HepG2 (cell line): ENCODE measurements at regions not wholly inside any gene's neighbourhood (a gene's known extent, or its start where the extent isn't known, plus 50 kb on each side); places are given as distances from the start of the nearest gene placed in this dataset.

Experiments
- ATAC-seq: fragments of 200-7000 bp; cut with Tn5 transposase; 3 replicates; pipeline ENCODE4 v1.9.1; 2020; ENCODE audit warnings: mild to moderate bottlenecking, moderate library complexity
- BruUV-seq: library from RNA; stranded (reverse); fragments of 400-500 nt; replicated peaks from 2 replicates; lab custom pipeline; 2021; lab: Mats Ljungman, UMichigan
- CTCF ChIA-PET: fragments of 300-600 bp; formaldehyde crosslinking; extraction: SDS; loops from one replicate; lab custom pipeline; 2021; ENCODE audit warnings: low total read pairs, inconsistent platforms, low intra/inter-chr PET ratio; lab: Yijun Ruan, JAX
- POLR2A ChIA-PET: fragments of 350-600 bp; sonication (Branson Sonifier 250); formaldehyde crosslinking; loops from one replicate; lab custom pipeline; 2020; ENCODE audit warnings: antibody characterized with exemption, inconsistent platforms; lab: Yijun Ruan, JAX
- DNase-seq: peaks from one replicate; pipeline ENCODE4 v3.0.0-alpha.2; 2015; ENCODE audit warnings: low spot score
- FAIRE-seq: peaks from 3 replicates; lab custom pipeline; 2011; peaks lifted over from hg19 to GRCh38; lab: Jason Lieb, UNC
- H2AFZ ChIP-seq: one replicate; pipeline ENCODE4 v1.6.1; 2011; ENCODE audit warnings: low read length, inconsistent platforms
- H3K27ac ChIP-seq: fragments of 300-600 bp; 3 replicates; pipeline ENCODE4 v1.8.0; 2011; ENCODE audit warnings: mixed run types, mild to moderate bottlenecking, mixed read lengths, low read length, inconsistent platforms; ENCODE audit not compliant: insufficient read depth; ENCODE audit errors: extremely low read length
- H3K27me3 ChIP-seq, 2 experiments: fragments of 200-600 bp in 1 of 2; 2 replicates in 1 of 2; 3 replicates in 1 of 2; pipeline versions ENCODE4 v1.6.0 to v1.8.0; 2011; ENCODE audit warnings: low read length in 2 of 2, mild to moderate bottlenecking in 2 of 2, moderate library complexity in 2 of 2, inconsistent platforms in 1 of 2; ENCODE audit not compliant: insufficient read depth in 2 of 2, control insufficient read depth in 1 of 2
- H3K36me3 ChIP-seq, 2 experiments: fragments of 200-600 bp in 1 of 2; replicated peaks in 1 of 2; 2 replicates in 1 of 2; 3 replicates in 1 of 2; pipeline versions ENCODE4 v1.5.1 to v1.8.0; 2011; ENCODE audit warnings: low read length in 2 of 2, inconsistent platforms in 1 of 2; ENCODE audit not compliant: insufficient read depth in 2 of 2, control insufficient read depth in 1 of 2
- H3K4me1 ChIP-seq: 2 replicates; pipeline ENCODE4 v1.5.1; 2012; ENCODE audit warnings: low read length, inconsistent platforms; ENCODE audit not compliant: insufficient read depth
- H3K4me2 ChIP-seq: 2 replicates; pipeline ENCODE4 v1.6.0; 2011; ENCODE audit warnings: low read depth, low read length, inconsistent platforms
- H3K4me3 ChIP-seq, 3 experiments: fragments of 200-600 bp in 1 of 3; sonication (generic), shearing (Covaris generic) in 1 of 3; replicated peaks in 1 of 3; 2 replicates each; pipeline ENCODE4 v1.5.1; 2011 to 2016; ENCODE audit warnings: low read length in 3 of 3, inconsistent platforms in 2 of 3, low read depth in 2 of 3, mild to moderate bottlenecking in 2 of 3, control low read depth in 1 of 3, mixed read lengths in 1 of 3; ENCODE audit not compliant: insufficient read depth in 1 of 3
- H3K79me2 ChIP-seq: one replicate; pipeline ENCODE4 v1.6.1; 2011; ENCODE audit warnings: low read length, inconsistent platforms; ENCODE audit not compliant: insufficient read depth
- H3K9ac ChIP-seq: 2 replicates; pipeline ENCODE4 v1.6.0; 2011; ENCODE audit warnings: mild to moderate bottlenecking, low read depth, low read length, inconsistent platforms; ENCODE audit not compliant: insufficient read depth
- H3K9me3 ChIP-seq: 2 replicates; pipeline ENCODE4 v1.5.1; 2012; ENCODE audit warnings: mild to moderate bottlenecking, low read length
- H4K20me1 ChIP-seq: 2 replicates; pipeline ENCODE4 v1.6.0; 2011; ENCODE audit warnings: inconsistent platforms, mild to moderate bottlenecking, low read length, moderate library complexity; ENCODE audit not compliant: insufficient read depth
- CBX1 ChIP-seq: IDR thresholded peaks from one replicate; pipeline ENCODE4 v1.6.1; 2016; ENCODE audit warnings: antibody characterized with exemption, low read depth
- CREM ChIP-seq, 2 experiments: sonication (generic) in 1 of 2; formaldehyde crosslinking in 1 of 2; IDR thresholded peaks; 2 replicates each; pipeline versions ENCODE4 v1.4.0 to v1.6.1; 2016 to 2020; ENCODE audit warnings: antibody characterized with exemption in 1 of 2, mild to moderate bottlenecking in 1 of 2, missing genetic modification reagents in 1 of 2
- REPIN1 ChIP-seq: sonication (generic); formaldehyde crosslinking; IDR thresholded peaks from 2 replicates; pipeline ENCODE4 v1.8.0; 2022; ENCODE audit warnings: missing genetic modification reagents, low read depth, mild to moderate bottlenecking, borderline replicate concordance
- SALL2 ChIP-seq: sonication (generic); formaldehyde crosslinking; IDR thresholded peaks from 2 replicates; pipeline ENCODE4 v1.8.1; 2023; ENCODE audit warnings: mild to moderate bottlenecking, missing genetic modification reagents, inconsistent platforms
- TGIF2 ChIP-seq: IDR thresholded peaks from 2 replicates; pipeline ENCODE4 v1.6.1; 2016; ENCODE audit warnings: control low read depth, missing compliant biosample characterization
- ZC3H4 ChIP-seq: sonication (generic); formaldehyde crosslinking; IDR thresholded peaks from 2 replicates; pipeline ENCODE4 v1.4.0; 2020; ENCODE audit warnings: missing genetic modification reagents, borderline replicate concordance
- ZFP90 ChIP-seq: sonication (generic); formaldehyde crosslinking; IDR thresholded peaks from 2 replicates; pipeline ENCODE4 v1.8.0; 2022; ENCODE audit warnings: missing genetic modification reagents, mild to moderate bottlenecking, inconsistent platforms, borderline replicate concordance
- ZNF317 ChIP-seq: sonication (generic); formaldehyde crosslinking; IDR thresholded peaks from 2 replicates; pipeline ENCODE4 v1.5.0; 2020; ENCODE audit warnings: mild to moderate bottlenecking, missing genetic modification reagents
- ZNF460 ChIP-seq: sonication (generic); formaldehyde crosslinking; IDR thresholded peaks from 2 replicates; pipeline ENCODE4 v1.5.1; 2020; ENCODE audit warnings: missing genetic modification reagents, mild to moderate bottlenecking, borderline replicate concordance
- ZNF510 ChIP-seq: sonication (generic); formaldehyde crosslinking; IDR thresholded peaks from 2 replicates; pipeline ENCODE4 v1.4.0; 2020; ENCODE audit warnings: low read depth, mild to moderate bottlenecking, missing genetic modification reagents
- ZNF552 ChIP-seq: sonication (generic); formaldehyde crosslinking; IDR thresholded peaks from 2 replicates; pipeline ENCODE4 v1.9.0; 2022; ENCODE audit warnings: missing genetic modification reagents, mild to moderate bottlenecking, borderline replicate concordance
- ZNF672 ChIP-seq: sonication (generic); formaldehyde crosslinking; IDR thresholded peaks from 2 replicates; pipeline ENCODE4 v1.8.1; 2022; ENCODE audit warnings: missing genetic modification reagents
- ZNF83 ChIP-seq: sonication (generic); formaldehyde crosslinking; IDR thresholded peaks from 2 replicates; pipeline ENCODE4 v1.4.0; 2020; ENCODE audit warnings: missing genetic modification reagents, mild to moderate bottlenecking, borderline replicate concordance
- ZSCAN31 ChIP-seq: sonication (generic); formaldehyde crosslinking; IDR thresholded peaks from 2 replicates; pipeline ENCODE4 v1.5.0; 2020; ENCODE audit warnings: low read depth, mild to moderate bottlenecking, missing genetic modification reagents
- WGBS: methylation state at CpG from one replicate; pipeline ENCODE4 v1.1.6; 2017; ENCODE audit warnings: low lambda C conversion rate; 5-methylcytosine and 5-hydroxymethylcytosine counted together
- in situ Hi-C: cut with HindIII; loops from 2 replicates; pipeline ENCODE4 v1.10.0; 2017; ENCODE audit warnings: low pct_unique_long_range_greater_than_20kb; ENCODE audit not compliant: extremely low pct_ligation_motif_present
- intact Hi-C: fragments of 100-400 bp; cut with micrococcal nuclease; formaldehyde crosslinking; loops from one replicate; pipeline ENCODE4 v1.10.0; 2022; ENCODE audit not compliant: unreplicated experiment
- TF ChIP-seq, protein P1 (sequence below): sonication (generic); formaldehyde crosslinking; IDR thresholded peaks from 2 replicates; pipeline ENCODE4 v1.4.0; 2020; ENCODE audit warnings: missing genetic modification reagents
- TF ChIP-seq, protein P2 (sequence below): sonication (generic); formaldehyde crosslinking; IDR thresholded peaks from 2 replicates; pipeline ENCODE4 v1.9.0; 2021; ENCODE audit warnings: missing genetic modification reagents, mild to moderate bottlenecking, borderline replicate concordance
- TF ChIP-seq, protein P3 (sequence below): sonication (generic); formaldehyde crosslinking; IDR thresholded peaks from 2 replicates; pipeline ENCODE4 v1.4.0; 2020; ENCODE audit warnings: missing genetic modification reagents
- TF ChIP-seq, protein P4 (sequence below): IDR thresholded peaks from 2 replicates; pipeline ENCODE4 v1.6.1; 2018; ENCODE audit warnings: missing genetic modification reagents, mild to moderate bottlenecking, missing compliant biosample characterization

DNA sequence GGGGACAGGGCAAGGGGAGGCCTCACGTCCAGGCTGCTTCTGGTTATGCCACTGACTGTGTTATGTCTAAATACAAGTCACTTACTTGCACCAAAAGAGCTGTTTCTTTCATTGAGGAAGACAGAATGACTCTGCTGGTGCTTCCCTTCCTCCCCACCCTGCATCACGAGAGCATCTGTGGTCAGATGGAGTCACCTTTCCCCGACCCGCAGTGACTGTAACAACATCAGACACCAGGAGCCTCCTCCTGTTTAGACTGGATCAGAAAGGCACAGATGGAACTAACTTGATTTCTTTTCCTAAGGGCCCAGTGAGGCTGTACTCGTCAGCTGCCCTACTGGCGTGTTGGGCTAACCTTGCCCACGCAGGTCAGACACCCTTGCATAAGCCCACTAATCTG is 90.3 kb upstream of the ZNF536 start (continued):
- TF ChIP-seq CBX1, result no peak
- TF ChIP-seq, all 625 proteins: peak for 0

DNA sequence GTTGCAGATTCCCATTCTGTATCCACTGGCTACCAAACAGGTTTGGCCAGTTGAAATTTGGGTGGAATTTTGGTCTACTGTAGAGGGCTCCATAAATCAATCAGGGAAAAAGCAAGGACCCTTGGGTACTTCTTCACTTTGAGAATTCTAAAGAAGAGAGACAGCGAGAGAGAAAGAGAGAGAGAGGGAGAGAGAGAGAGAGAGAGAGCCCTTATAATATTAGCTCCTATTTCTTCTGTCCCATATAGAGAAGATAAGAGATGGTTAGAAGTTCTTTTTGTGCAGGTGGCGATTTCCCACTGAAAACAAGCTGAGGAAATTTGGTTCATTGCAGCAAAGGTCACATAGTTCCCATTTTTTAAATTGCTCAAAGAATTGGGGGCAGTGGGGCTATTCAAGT is 88.6 kb upstream of the ZNF536 start:
- POLR2A ChIA-PET, result no interaction called here
- 0% methylated on average over 2 of the region's 2 CpGs for WGBS
- no peaks in the 10 kb centered on the region for H3K4me1 ChIP-seq
- DNase-seq (no peak), FAIRE-seq (no peak), ATAC-seq (no peak)
- BruUV-seq, result no TSS peak
- H3K27me3 ChIP-seq, result peaks cover 2 to 18% of the 10 kb centered on the region in 2 experiments; a peak in 3 of 5 replicates
- CTCF ChIA-PET, result no interaction called here
- no peaks in the 10 kb centered on the region for H3K36me3 ChIP-seq
- no peak overlapping the region for H3K4me2 ChIP-seq
- no peak overlapping the region for H3K4me3 ChIP-seq
- intact Hi-C loops (no loop called here), in situ Hi-C loops (no loop called here)
- no peaks in the 10 kb centered on the region for H3K9me3 ChIP-seq
- H3K79me2 ChIP-seq, result no peaks in the 10 kb centered on the region
- no peak overlapping the region for H2AFZ ChIP-seq
- no peak overlapping the region for H3K27ac ChIP-seq
- no peak overlapping the region for H3K9ac ChIP-seq
- no peaks in the 10 kb centered on the region for H4K20me1 ChIP-seq
- TF ChIP-seq ZNF317, result no peak
- TF ChIP-seq, protein P1, sequence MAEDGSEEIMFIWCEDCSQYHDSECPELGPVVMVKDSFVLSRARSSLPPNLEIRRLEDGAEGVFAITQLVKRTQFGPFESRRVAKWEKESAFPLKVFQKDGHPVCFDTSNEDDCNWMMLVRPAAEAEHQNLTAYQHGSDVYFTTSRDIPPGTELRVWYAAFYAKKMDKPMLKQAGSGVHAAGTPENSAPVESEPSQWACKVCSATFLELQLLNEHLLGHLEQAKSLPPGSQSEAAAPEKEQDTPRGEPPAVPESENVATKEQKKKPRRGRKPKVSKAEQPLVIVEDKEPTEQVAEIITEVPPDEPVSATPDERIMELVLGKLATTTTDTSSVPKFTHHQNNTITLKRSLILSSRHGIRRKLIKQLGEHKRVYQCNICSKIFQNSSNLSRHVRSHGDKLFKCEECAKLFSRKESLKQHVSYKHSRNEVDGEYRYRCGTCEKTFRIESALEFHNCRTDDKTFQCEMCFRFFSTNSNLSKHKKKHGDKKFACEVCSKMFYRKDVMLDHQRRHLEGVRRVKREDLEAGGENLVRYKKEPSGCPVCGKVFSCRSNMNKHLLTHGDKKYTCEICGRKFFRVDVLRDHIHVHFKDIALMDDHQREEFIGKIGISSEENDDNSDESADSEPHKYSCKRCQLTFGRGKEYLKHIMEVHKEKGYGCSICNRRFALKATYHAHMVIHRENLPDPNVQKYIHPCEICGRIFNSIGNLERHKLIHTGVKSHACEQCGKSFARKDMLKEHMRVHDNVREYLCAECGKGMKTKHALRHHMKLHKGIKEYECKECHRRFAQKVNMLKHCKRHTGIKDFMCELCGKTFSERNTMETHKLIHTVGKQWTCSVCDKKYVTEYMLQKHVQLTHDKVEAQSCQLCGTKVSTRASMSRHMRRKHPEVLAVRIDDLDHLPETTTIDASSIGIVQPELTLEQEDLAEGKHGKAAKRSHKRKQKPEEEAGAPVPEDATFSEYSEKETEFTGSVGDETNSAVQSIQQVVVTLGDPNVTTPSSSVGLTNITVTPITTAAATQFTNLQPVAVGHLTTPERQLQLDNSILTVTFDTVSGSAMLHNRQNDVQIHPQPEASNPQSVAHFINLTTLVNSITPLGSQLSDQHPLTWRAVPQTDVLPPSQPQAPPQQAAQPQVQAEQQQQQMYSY (CRISPR knock-in tag), result no peak
- no peak for TF ChIP-seq ZSCAN31 (CRISPR knock-in tag)
- TF ChIP-seq ZNF510 (CRISPR knock-in tag), result no peak
- no peak for TF ChIP-seq ZFP90 (CRISPR knock-in tag)
- TF ChIP-seq TGIF2, result no peak
- TF ChIP-seq, protein P2, sequence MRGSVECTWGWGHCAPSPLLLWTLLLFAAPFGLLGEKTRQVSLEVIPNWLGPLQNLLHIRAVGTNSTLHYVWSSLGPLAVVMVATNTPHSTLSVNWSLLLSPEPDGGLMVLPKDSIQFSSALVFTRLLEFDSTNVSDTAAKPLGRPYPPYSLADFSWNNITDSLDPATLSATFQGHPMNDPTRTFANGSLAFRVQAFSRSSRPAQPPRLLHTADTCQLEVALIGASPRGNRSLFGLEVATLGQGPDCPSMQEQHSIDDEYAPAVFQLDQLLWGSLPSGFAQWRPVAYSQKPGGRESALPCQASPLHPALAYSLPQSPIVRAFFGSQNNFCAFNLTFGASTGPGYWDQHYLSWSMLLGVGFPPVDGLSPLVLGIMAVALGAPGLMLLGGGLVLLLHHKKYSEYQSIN (CRISPR knock-in tag), result no peak
- no peak for TF ChIP-seq ZNF672 (CRISPR knock-in tag)
- no peak for TF ChIP-seq ZNF83 (CRISPR knock-in tag)
- TF ChIP-seq ZC3H4, result no peak
- TF ChIP-seq SALL2 (CRISPR knock-in tag), result no peak
- TF ChIP-seq, protein P3, sequence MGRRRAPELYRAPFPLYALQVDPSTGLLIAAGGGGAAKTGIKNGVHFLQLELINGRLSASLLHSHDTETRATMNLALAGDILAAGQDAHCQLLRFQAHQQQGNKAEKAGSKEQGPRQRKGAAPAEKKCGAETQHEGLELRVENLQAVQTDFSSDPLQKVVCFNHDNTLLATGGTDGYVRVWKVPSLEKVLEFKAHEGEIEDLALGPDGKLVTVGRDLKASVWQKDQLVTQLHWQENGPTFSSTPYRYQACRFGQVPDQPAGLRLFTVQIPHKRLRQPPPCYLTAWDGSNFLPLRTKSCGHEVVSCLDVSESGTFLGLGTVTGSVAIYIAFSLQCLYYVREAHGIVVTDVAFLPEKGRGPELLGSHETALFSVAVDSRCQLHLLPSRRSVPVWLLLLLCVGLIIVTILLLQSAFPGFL, result no peak
- TF ChIP-seq, protein P4, sequence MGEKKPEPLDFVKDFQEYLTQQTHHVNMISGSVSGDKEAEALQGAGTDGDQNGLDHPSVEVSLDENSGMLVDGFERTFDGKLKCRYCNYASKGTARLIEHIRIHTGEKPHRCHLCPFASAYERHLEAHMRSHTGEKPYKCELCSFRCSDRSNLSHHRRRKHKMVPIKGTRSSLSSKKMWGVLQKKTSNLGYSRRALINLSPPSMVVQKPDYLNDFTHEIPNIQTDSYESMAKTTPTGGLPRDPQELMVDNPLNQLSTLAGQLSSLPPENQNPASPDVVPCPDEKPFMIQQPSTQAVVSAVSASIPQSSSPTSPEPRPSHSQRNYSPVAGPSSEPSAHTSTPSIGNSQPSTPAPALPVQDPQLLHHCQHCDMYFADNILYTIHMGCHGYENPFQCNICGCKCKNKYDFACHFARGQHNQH (CRISPR knock-in tag), result no peak
- no peak for TF ChIP-seq CREM (IDR thresholded peaks at IDR 0.05)
- TF ChIP-seq CREM (CRISPR knock-in tag; IDR thresholded peaks at IDR 0.05), result no peak
- TF ChIP-seq REPIN1 (CRISPR knock-in tag), result no peak
- no peak for TF ChIP-seq ZNF552 (CRISPR knock-in tag)
- no peak for TF ChIP-seq ZNF460 (CRISPR knock-in tag)
